ENCODE measurements at regions not wholly inside any gene's neighbourhood (a gene's known extent, or its start where the extent isn't known, plus 50 kb on each side); places are given as distances from the start of the nearest gene placed in this dataset.
"Not testable (repeated sequence)": the region's sequence is repeated elsewhere in the genome, so short reads cannot be mapped to it uniquely, and the experiment has no call there.

DNA sequence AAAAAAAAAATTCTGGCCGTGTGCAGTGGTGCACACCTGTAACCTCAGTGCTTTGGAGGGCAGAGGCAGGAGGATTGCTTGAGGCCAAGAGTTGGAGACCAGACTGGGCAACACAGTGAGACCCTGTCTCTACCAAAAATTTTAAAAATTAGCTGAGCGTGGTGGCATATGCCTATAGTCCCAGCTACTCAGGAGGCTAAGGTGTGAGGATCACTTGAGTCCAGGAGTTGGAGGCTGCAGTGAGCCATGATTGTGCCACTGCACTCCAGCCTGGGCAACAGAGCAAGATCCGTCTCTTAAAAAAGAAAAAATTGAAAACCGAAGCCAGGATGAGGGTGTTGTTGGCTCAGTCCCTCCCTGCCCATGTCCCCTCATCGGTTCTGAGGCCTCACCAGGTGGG, 55.9 kb upstream of the PAX7 start:
- TF ChIP-seq, protein P1, sequence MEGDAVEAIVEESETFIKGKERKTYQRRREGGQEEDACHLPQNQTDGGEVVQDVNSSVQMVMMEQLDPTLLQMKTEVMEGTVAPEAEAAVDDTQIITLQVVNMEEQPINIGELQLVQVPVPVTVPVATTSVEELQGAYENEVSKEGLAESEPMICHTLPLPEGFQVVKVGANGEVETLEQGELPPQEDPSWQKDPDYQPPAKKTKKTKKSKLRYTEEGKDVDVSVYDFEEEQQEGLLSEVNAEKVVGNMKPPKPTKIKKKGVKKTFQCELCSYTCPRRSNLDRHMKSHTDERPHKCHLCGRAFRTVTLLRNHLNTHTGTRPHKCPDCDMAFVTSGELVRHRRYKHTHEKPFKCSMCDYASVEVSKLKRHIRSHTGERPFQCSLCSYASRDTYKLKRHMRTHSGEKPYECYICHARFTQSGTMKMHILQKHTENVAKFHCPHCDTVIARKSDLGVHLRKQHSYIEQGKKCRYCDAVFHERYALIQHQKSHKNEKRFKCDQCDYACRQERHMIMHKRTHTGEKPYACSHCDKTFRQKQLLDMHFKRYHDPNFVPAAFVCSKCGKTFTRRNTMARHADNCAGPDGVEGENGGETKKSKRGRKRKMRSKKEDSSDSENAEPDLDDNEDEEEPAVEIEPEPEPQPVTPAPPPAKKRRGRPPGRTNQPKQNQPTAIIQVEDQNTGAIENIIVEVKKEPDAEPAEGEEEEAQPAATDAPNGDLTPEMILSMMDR (IDR thresholded peaks at IDR 0.05), result no peak
- intact Hi-C loops (cut with micrococcal nuclease), result no loop called here
- H3K27ac Mint-ChIP-seq, result no peak overlapping the region
- H3K4me1 Mint-ChIP-seq (ENCODE audit: low read depth), result no peaks in the 10 kb centered on the region
- no peaks in the 10 kb centered on the region for H3K36me3 Mint-ChIP-seq (ENCODE audit: low read depth)
- H3K27me3 Mint-ChIP-seq, result peaks cover 6% of the 10 kb centered on the region
- no peak overlapping the region for H3K4me3 Mint-ChIP-seq
- POLR2A ChIA-PET, result interaction anchor here (0.5 kb wide), 1 partner anchor 635 kb away, joined by 3 read pairs; no protein-coding TSS in a partner anchor
- H3K9me3 Mint-ChIP-seq, result no peaks in the 10 kb centered on the region
- CTCF ChIA-PET, result interaction anchor here (0.8 to 3.7 kb wide), 10 partner anchors 11 to 277 kb away, joined by 3 to 23 read pairs (median 7); no protein-coding TSS in a partner anchor
- ATAC-seq, result no peak
- no peak for DNase-seq

DNA sequence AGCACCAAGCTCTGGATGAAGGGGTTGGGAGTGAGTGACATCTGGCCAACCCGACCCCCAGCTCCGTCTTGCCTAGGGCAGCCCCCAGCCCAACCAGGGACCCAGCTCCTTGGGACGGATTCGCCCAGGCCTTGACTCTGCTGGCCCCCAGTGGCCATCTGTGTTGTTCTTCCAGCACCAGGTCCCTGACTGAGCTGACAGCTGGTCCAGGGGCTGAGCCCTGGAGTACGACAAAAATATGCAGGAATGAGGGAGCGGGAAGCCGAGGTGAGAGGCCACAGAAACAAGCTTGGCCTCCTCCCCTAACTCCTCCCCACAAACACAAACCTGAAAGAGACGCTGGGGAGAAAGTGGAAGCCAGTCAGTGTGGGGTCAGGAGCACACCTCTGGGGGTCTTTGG, 55.0 kb upstream of the PAX7 start:
- Mint-ChIP-seq H3K4me1 (ENCODE audit: low read depth) (no peaks in the 10 kb centered on the region), H3K9me3 (no peaks in the 10 kb centered on the region), H3K4me3 (no peak overlapping the region), H3K27me3 (peaks cover 2% of the 10 kb centered on the region), H3K27ac (no peak overlapping the region), H3K36me3 (ENCODE audit: low read depth) (no peaks in the 10 kb centered on the region)
- ChIA-PET CTCF (interaction anchor here (0.8 to 3.7 kb wide), 17 partner anchors 8 to 277 kb away, joined by 3 to 23 read pairs (median 4); no protein-coding TSS in a partner anchor), POLR2A (interaction anchor here (0.5 kb wide), 1 partner anchor 636 kb away, joined by 3 read pairs; no protein-coding TSS in a partner anchor)
- TF ChIP-seq, protein P1 (IDR thresholded peaks at IDR 0.05), result peak; percentile 46
- DNase-seq, result peak; percentile 65
- intact Hi-C loops (cut with micrococcal nuclease), result no loop called here
- ATAC-seq, result peak; percentile 73

DNA sequence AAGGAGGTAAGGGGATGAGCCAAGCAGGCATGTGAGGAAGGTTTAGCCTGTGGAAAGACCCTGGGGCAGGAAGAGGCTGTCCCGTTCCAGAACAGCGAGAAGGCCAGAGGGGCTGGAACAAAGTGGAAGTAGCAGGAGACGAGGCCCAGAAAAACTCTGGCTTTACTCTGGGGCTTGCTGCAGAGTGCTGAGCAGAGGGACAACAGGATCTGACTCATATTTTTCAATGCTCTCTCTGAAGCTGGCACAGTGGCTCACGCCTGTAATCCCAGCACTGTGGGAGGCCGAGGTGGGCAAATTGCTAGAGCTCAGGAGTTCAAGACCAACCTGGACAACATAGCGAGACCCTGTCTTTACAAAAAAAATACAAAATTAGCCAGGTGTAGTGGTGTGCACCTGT, 52.4 kb upstream of the PAX7 start:
- DNase-seq, result no peak
- H3K36me3 Mint-ChIP-seq (ENCODE audit: low read depth), result no peaks in the 10 kb centered on the region
- H3K4me3 Mint-ChIP-seq, result no peak overlapping the region
- CTCF ChIA-PET, result interaction anchor here (1.2 kb wide), 1 partner anchor 243 kb away, joined by 3 read pairs; no protein-coding TSS in a partner anchor
- H3K27me3 Mint-ChIP-seq, result peaks cover 3% of the 10 kb centered on the region
- no peak overlapping the region for H3K27ac Mint-ChIP-seq
- TF ChIP-seq, protein P1 (IDR thresholded peaks at IDR 0.05), result no peak
- no peaks in the 10 kb centered on the region for H3K4me1 Mint-ChIP-seq (ENCODE audit: low read depth)
- no peaks in the 10 kb centered on the region for H3K9me3 Mint-ChIP-seq
- no peak for ATAC-seq
- intact Hi-C loops (cut with micrococcal nuclease), result no loop called here
- POLR2A ChIA-PET, result no interaction called here

DNA sequence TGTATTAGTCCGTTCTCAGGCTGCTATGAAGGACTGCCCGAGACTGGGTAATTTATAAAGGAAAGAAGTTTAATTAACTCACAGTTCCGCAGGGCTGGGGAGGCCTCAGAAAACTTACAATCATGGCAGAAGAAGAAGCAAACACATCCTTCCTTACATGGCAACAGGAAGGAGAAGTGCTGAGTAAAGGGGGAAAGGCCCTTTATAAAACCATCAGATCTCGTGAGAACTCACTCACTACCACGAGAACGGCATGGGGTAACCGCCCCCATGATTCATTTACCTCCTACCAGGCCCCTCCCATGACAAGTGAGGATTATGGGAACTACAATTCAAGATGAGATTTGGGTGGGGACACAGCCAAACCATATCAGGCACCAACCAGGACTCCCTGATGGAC, 51.4 kb upstream of the PAX7 start:
- H3K9me3 Mint-ChIP-seq; POLR2A ChIA-PET; H3K27ac Mint-ChIP-seq; H3K4me3 Mint-ChIP-seq; H3K36me3 Mint-ChIP-seq (ENCODE audit: low read depth); H3K27me3 Mint-ChIP-seq; H3K4me1 Mint-ChIP-seq (ENCODE audit: low read depth); intact Hi-C loops (cut with micrococcal nuclease); CTCF ChIA-PET: not testable (repeated sequence)
- DNase-seq, result peak; percentile 42
- peak; percentile 55 for ATAC-seq

DNA sequence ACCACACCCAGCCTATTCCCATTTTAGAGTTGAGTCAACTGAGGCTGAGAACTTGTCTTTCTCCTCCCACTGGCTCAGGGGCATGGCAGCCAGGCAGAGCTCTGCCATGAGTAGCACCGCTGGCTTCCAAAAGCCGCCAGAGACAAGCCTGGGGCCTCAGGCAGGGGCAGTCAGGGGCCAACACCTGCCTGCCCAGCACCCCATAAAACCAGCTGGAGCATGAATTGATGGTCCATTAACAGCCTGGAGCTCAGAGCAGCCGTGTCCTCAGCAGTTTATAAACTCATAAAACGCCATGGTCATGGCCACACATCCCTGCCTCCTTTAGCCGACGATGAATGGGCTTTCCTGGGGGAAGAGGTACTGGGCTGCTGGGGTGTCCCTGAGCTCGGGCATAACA, 50.6 kb upstream of the PAX7 start:
- intact Hi-C loops (cut with micrococcal nuclease), result no loop called here
- ChIA-PET CTCF (interaction anchor here (3.3 to 4.1 kb wide), 2 partner anchors 18 to 25 kb away, joined by 20 to 34 read pairs; no protein-coding TSS in a partner anchor), POLR2A (no interaction called here)
- ATAC-seq, result no peak
- no peak for DNase-seq
- Mint-ChIP-seq H3K27me3 (peaks cover 8% of the 10 kb centered on the region), H3K9me3 (no peaks in the 10 kb centered on the region), H3K36me3 (ENCODE audit: low read depth) (no peaks in the 10 kb centered on the region), H3K4me1 (ENCODE audit: low read depth) (no peaks in the 10 kb centered on the region), H3K4me3 (no peak overlapping the region), H3K27ac (no peak overlapping the region)
- TF ChIP-seq, protein P1 (IDR thresholded peaks at IDR 0.05), result no peak

Measured in activated CD8-positive, alpha-beta T cell treated with anti-CD3 and anti-CD28 coated beads for 36 hours (primary cell).